Body of pancreas (tissue), 4 donors: ENCODE measurements at regions not wholly inside any gene's neighbourhood (a gene's known extent, or its start where the extent isn't known, plus 50 kb on each side); places are given as distances from the start of the nearest gene placed in this dataset.

Source experiments
- ATAC-seq: fragments of 150-250 bp; one replicate; pipeline ENCODE4 v1.9.1; 2016
- DNase-seq, 4 donors: peaks; one replicate each; pipeline ENCODE4 v3.0.0-alpha.2; 2019
- H3K27ac ChIP-seq, 4 donors: fragments of 200-600 bp; sonication (generic); 1 replicate in 3 of 4; 2 replicates in 1 of 4; pipeline versions ENCODE4 v1.5.1 to v1.6.1; 2016 to 2019; ENCODE audit warnings: mild to moderate bottlenecking in 1 of 4, mixed read lengths in 1 of 4, moderate library complexity in 1 of 4
- H3K27me3 ChIP-seq, 2 donors: fragments of 200-600 bp; sonication (generic); one replicate each; pipeline ENCODE4 v1.6.0; 2016; ENCODE audit warnings: mild to moderate bottlenecking in 1 of 2
- H3K36me3 ChIP-seq, 2 donors: fragments of 200-600 bp; sonication (generic); replicated peaks in 1 of 2; 2 replicates each; pipeline ENCODE4 v1.5.1; 2016; ENCODE audit warnings: low read depth in 2 of 2; ENCODE audit not compliant: insufficient read depth in 1 of 2
- H3K4me1 ChIP-seq: fragments of 200-600 bp; sonication (generic); one replicate; pipeline ENCODE4 v1.6.0; 2016
- H3K4me3 ChIP-seq, 2 donors: fragments of 200-600 bp; sonication (generic); 1 replicate in 1 of 2; 2 replicates in 1 of 2; pipeline ENCODE4 v1.5.1; 2016 to 2019
- H3K9me3 ChIP-seq, 3 donors: fragments of 200-600 bp; sonication (generic); 1 replicate in 2 of 3; 2 replicates in 1 of 3; pipeline ENCODE4 v1.5.1; 2016
- CTCF ChIP-seq, 7 experiments: fragments of 450-650 bp in 4 of 7; fragments of 200-600 bp in 3 of 7; sonication (generic) in 3 of 7; IDR thresholded peaks; one replicate each; pipeline ENCODE4 v1.5.1; 2016 to 2019; ENCODE audit warnings: antibody characterized with exemption in 7 of 7
- POLR2A ChIP-seq, 3 donors: fragments of 450-650 bp; IDR thresholded peaks; one replicate each; pipeline ENCODE4 v1.6.1; 2016; ENCODE audit warnings: antibody characterized with exemption in 3 of 3, mild to moderate bottlenecking in 2 of 3
- WGBS, 2 donors: methylation state at CpG; one replicate each; pipeline ENCODE4 v1.1.5; 2017; 5-methylcytosine and 5-hydroxymethylcytosine counted together
- intact Hi-C: fragments of 100-400 bp; cut with DNase I; formaldehyde crosslinking; loops from one replicate; pipeline ENCODE4 v1.15.1; 2023

DNA sequence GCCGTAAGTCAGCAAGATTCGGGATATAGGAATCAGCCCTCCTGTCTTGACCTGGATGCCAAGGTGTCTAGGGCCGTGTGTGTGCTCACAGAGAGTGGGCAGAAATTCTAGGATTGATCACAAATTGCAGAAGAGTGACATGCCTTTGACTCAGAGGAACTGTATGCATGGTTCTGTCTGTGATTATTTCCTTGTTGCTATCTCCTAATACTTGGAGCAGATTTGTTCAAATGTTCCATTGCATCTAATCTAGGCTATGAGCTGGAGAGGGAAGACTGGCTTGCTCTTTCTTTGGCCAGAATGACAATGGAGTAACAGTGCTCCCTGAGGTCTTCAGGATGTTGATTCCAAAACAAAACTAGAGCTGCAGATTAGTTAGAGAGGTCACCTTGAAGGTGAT, 115.0 kb downstream of the EN1 start:
- 70 to 82% methylated on average over 3 of the region's 3 CpGs for WGBS, 2 donors
- no peaks in the 10 kb centered on the region for H3K27me3 ChIP-seq
- H3K36me3 ChIP-seq, result no peaks in the 10 kb centered on the region
- no peak overlapping the region for H3K4me3 ChIP-seq
- H3K9me3 ChIP-seq, result peaks cover 0 to 6% (median 0%) of the 10 kb centered on the region in 3 donors
- ATAC-seq (no peak), DNase-seq (no peak)
- no peaks in the 10 kb centered on the region for H3K4me1 ChIP-seq
- intact Hi-C loops, result no loop called here
- TF ChIP-seq POLR2A (IDR thresholded peaks at IDR 0.05) (no peak), CTCF (IDR thresholded peaks at IDR 0.05) (no peak)
- H3K27ac ChIP-seq, result no peak overlapping the region

GRCh38 chr2:118731413-118731812, 116.0 kb downstream of the EN1 start:
- Histone ChIP-seq H3K4me1 (no peaks in the 10 kb centered on the region), H3K9me3 (peaks cover 0 to 6% (median 0%) of the 10 kb centered on the region in 3 donors), H3K4me3 (no peak overlapping the region), H3K36me3 (no peaks in the 10 kb centered on the region), H3K27ac (no peak overlapping the region), H3K27me3 (no peaks in the 10 kb centered on the region)
- DNase-seq (no peak), ATAC-seq (no peak)
- no peak for TF ChIP-seq CTCF (IDR thresholded peaks at IDR 0.05)
- no peak for TF ChIP-seq POLR2A (IDR thresholded peaks at IDR 0.05)
- intact Hi-C loops, result no loop called here
- WGBS, 2 donors, result 33 to 51% methylated on average over 1 of the region's 1 CpG

DNA sequence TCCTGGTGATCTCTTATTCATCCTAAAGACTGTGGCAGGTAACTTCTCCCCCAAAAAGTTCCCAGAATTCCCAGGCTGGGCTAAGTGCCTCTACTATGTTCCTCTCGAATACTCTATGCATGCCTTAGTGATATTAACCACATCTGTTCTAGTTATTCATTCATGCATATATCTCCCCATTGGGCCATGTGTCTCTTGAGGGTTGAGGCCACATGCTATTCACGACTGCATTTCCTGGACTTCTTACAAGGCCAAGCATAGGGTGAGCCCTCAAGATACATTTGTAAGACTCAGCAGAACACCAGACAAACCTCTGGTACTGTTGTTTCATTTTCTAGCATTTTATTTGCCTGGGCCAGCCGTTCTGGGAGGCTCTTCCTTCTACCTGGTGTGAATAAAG, 117.0 kb downstream of the EN1 start:
- Histone ChIP-seq H3K4me3 (no peak overlapping the region), H3K27ac (no peak overlapping the region), H3K27me3 (no peaks in the 10 kb centered on the region), H3K36me3 (no peaks in the 10 kb centered on the region), H3K4me1 (no peaks in the 10 kb centered on the region), H3K9me3 (peaks cover 0 to 6% (median 0%) of the 10 kb centered on the region in 3 donors)
- DNase-seq (no peak), ATAC-seq (no peak)
- WGBS, 2 donors, result 41 to 46% methylated on average over 3 of the region's 3 CpGs
- TF ChIP-seq POLR2A (IDR thresholded peaks at IDR 0.05), result no peak
- TF ChIP-seq CTCF (IDR thresholded peaks at IDR 0.05), result no peak
- intact Hi-C loops, result no loop called here

- no peaks in the 10 kb centered on the region for H3K4me1 ChIP-seq
- no peak overlapping the region for H3K4me3 ChIP-seq
- H3K27ac ChIP-seq, result no peak overlapping the region
- no peaks in the 10 kb centered on the region for H3K36me3 ChIP-seq
- no peaks in the 10 kb centered on the region for H3K27me3 ChIP-seq
- 59 to 64% methylated on average over 1 of the region's 1 CpG for WGBS, 2 donors
- ATAC-seq (no peak), DNase-seq (no peak)
- H3K9me3 ChIP-seq, result peaks cover 0 to 6% (median 0%) of the 10 kb centered on the region in 3 donors
- TF ChIP-seq CTCF (IDR thresholded peaks at IDR 0.05) (no peak), POLR2A (IDR thresholded peaks at IDR 0.05) (no peak)
- intact Hi-C loops, result no loop called here
Observed at GRCh38 chr2:118729760-118730159, 117.7 kb downstream of the EN1 start.

- H3K4me3 ChIP-seq, result no peak overlapping the region
- H3K4me1 ChIP-seq, result no peaks in the 10 kb centered on the region
- H3K27me3 ChIP-seq, result no peaks in the 10 kb centered on the region
- DNase-seq, result no peak
- ATAC-seq, result no peak
- H3K9me3 ChIP-seq, result peaks cover 0 to 6% (median 0%) of the 10 kb centered on the region in 3 donors
- TF ChIP-seq CTCF (IDR thresholded peaks at IDR 0.05) (no peak), POLR2A (IDR thresholded peaks at IDR 0.05) (no peak)
- intact Hi-C loops, result no loop called here
- H3K36me3 ChIP-seq, result no peaks in the 10 kb centered on the region
- no peak overlapping the region for H3K27ac ChIP-seq
Observed at GRCh38 chr2:118728984-118729383, 118.5 kb downstream of the EN1 start.
